Stimulated activated CD4-positive, alpha-beta T cell treated with anti-CD3 and anti-CD28 coated beads, TNF-alpha, amount 100 ng/mL, for 48 hours (primary cell): ENCODE measurements at regions not wholly inside any gene's neighbourhood (a gene's known extent, or its start where the extent isn't known, plus 50 kb on each side); places are given as distances from the start of the nearest gene placed in this dataset.

ENCODE experiments used
- DNase-seq, 3 donors: peaks; one replicate each; pipeline ENCODE4 v3.0.0-alpha.2; 2020; ENCODE audit warnings: low read depth in 3 of 3

DNA sequence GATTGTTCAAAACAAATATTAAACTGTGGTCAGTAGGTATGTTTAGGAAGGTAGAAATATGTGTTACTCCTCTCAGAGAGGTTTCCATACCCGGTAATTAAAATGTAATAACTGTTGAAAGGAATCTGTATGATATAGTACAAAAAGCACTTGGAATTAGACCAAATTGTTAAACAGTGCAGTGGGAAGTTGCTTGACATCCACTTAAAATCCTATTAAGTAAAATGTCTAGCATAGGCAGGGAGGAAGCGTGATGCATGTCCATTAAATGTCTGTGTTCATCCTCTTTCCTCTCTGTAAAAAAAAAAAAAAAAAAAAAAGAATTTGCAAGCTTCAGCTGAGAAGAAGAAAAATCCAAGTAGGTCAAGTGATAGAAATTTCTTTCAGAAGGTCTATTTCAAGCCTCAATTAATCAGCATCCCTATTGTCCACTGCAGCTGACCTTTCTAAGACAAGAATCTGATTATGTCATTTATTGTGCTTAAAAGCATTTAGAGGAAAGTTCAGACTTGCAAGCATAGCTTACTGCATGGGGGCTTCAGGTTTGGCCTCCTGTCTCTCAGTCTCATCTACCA, 265.6 kb upstream of the RGS6 start:
- DNase-seq: no peak

DNA sequence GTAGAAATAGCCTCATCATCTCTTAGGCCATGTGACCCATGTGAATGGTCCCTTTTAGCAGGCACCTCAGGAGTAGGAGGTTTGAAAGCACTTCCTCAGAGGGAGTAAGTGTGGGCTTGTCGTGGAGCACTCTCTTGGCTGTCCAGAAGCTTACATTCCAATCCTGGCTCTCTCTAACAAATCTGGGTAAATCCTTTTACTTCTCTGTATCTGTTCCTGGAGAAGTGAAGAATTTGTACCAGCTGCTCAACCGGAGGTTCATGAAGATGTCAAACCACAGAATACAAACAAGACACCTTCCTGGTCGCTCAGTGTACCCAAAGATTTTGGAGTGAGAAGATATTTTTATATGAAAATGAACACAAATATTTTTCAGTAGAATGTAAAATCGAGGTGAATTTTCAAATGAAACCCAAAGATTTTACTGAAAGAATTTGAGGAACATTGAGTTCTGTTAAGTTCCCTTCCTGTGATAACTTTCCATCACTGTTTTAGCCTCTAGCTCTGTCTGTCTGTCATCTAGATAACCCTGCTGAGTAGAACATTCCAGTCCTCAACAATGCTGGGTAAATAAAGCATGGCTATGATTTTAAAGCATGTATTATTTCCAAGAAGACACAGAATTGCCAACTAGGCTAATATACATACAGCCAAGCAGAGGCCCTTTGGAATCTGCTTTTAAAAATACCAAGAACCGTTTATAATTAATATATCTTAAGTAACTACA, 263.9 kb upstream of the RGS6 start:
- DNase-seq: no peak

DNA sequence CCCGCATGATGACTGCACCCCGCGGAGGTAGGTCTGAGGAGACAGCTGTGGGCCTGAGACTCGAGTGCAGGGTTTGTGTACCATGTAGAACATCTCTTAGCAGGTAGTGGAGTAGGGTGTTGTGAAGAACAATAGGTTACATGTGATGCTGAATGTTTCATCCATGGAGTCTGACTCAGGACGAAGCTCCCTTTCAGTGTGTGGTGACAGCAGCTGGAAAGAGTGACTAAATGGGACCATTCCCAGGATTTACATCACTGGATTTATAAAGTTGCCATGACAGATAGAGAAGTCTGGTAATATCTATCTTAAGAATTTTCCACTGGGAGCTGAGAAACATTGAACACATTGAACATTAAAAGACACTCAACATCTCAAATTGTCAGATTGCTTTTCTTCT, 259.6 kb upstream of the RGS6 start:
- DNase-seq: no peak

DNA sequence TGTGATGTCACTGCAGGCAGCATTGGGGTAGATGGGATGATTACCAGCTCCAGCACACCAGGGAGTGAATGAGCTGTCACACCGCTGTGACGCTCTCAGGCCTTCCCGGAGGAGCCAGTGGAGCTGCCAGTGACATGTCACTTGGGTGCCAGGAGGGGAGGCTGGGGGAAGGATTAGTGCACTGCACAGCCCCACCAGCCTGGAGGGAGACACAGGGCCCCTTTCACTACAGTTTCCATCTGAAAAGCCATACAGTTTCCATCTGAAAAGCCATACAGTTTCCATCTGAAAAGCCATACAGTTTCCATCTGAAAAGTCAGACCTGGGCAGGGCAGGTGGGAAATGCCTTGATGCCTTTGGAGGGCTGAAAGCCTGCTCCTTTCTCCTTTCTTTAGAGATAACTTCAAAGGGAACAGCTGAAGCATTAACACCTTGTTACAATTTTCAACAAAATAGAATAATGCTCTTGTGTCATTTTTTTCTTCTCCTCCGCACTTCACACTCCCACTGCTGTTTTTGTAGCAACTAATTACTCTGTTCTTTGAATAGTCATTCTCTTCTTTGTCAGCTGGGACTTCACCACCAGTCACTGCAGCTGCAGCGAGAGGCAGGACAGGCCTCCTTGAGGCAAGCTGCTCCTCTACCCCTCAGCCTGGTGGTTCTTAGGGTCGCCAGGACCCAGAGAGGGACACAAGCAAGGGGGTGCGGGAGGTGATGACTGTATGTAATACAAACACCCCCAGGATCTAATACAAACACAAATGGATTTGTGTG, 256.9 kb upstream of the RGS6 start:
- DNase-seq: no peak

DNA sequence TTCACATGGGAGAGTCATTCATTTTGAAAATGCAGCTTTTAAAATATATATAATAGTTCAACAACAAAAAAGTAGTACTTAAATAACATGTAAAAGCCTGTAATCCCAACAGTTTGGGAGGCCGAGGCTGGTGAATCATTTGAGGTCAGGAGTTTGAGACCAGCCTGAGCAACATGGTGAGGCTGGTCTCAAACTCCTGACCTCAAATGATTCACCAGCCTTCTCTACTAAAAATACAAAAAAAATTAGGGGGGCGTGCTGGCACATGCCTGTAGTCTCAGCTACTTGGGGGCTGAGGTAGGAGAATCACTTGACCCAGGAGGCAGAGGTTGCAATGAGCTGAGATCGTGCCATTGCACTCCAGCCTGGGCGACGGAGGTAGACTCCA, 256.3 kb upstream of the RGS6 start:
- DNase-seq: no peak

DNA sequence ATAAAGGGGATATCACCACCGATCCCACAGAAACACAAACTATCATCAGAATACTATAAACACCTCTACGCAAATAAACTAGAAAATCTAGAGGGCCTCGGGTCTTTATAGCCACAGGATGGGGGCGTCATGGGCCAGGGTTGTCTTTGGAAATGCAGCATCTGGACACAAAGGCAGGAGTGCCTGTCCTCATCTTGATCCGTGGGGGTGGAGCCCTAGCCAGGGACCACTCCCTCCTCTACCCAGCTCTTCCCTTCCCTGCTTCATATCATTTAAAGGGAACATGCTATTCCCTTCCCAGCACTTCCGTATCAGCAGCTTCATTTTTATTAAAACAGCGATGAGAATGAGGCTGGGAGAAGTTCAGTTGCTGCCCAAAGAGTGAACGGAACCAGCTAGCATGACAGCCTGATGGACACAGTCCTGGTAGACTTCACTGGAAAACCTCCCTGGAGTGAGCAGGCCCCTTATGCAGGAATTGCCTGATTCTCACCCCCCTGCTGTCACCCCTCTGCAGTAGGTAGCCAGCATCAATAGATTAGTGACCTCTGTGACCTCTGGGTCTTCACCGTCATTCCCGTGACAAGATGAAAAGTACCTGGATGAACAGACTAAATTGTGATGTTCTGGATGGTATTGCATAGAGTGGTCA, 251.4 kb upstream of the RGS6 start:
- DNase-seq: no peak

DNA sequence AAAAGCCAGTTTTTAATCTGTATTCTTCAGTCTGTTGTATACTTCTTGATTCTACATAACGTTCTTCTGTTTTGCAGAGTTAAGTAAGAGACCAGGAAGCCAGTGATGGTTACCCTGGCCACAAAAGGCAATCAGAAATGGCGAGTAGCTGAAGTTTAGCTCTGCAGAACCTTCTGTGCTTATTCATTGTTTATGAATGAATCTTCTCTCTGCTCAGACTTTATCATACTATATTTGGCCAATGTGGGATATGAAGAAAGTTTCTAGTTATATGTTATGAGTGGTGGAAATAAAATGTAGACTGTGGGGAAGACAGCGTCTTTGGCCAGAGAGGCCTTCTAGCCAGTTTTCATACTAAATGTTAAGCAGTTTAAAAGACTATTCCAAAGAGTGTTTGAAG, 249.9 kb upstream of the RGS6 start:
- no peak for DNase-seq

DNA sequence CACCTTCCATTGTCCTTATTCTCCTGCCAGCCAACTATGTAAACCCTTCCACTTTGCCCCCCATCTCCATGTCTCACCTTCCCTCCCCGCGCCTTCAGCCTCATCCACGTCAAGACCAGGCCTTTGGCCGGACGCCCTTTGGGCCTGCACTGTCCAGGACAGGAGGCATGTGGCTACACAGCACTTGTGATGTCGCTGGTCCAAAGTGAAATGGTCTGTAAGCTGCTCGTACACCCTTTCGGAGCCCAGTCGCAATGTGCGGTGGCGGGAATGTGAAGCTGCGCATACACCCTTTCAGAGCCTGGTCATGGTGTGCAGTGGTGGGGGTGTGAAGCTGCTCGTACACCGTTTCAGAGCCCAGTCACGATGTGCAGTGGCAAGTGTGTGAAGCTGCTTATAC, 247.9 kb upstream of the RGS6 start:
- DNase-seq: no peak

DNA sequence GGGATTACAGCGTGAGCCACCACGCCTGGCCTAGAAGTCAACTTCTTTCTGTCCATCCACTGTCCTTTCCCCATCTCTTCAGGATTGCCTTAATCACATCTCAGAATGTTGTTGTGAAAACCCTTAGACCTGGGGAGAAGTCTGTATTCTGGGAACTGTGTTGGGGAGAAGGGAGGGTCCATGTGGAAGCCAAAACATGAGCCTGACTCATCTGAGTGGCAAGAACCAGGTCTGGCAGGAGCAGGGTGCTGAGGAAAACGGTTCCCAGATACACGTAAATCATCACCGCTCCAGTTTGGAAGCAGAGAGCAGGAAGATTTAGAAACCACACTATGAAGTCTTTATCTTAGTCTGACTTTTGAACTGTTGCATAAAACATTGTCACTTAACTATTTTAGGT, 245.6 kb upstream of the RGS6 start:
- no peak for DNase-seq

DNA sequence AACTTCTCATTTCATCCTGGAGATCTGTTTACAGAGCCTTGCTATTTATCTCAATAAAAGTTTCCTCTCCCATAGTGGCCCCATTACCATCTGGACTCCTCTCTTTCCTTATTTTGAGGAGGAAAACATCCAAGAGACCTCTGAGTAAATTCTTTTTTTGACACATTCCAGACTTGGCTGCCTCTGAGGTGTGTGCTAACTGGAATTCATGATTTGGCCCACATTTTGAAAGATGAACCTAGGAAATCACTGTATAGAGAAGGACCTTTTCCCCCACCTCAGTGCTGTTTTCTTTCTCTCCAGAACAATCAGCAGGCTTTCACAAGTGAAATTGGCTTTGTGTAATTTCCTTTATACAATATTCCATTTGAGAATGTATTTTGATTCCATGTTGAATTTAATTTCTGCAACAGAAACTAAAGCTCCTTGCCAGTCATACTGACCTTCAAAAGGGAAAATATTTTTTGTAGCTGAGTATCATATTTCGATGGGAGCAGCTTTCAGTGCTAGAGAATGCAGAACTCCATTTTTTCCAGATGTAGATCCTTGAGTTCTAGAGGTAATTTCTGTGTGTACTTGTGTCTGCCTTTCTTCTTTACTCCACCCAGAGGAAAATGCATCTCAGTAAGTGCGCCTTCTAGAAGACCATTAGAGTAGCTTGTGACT, 244.9 kb upstream of the RGS6 start:
- no peak for DNase-seq

DNA sequence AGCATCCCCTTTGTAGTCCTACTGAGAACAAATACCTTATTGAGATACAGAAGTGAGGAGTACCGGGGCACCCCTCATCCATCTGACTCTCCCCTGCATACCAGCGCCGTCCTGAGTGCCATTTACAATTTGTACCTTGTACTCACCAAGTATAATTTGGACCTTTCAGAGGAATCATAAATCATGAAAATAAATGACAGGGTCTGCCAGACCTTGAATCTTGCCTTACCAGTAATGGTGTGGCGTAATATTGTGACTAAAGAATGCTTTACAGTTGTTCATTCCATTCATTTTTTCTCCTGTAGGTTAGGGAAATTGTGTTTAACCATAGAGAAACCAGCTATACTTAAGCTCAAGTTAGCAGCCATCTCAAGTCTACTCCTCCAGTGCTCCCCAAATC, 243.7 kb upstream of the RGS6 start:
- no peak for DNase-seq

DNA sequence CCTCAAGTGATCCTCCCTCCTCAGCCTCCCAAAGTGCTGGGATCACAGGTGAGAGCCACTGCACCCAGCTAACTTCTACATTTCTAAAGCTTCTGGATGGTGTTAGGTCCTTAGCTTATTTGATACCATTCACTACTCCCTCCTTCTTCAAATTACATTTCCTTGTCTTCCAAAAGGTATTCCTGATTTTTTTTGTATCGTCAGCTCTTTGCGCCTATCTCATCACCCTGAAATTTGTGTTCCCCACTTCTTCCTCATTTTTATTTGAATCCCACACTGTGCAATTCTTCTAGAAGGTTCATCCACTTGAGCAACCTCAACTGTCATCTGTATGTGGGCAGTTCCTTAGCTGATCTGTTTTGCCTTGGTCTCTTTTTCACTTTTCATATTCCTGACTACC, 241.8 kb upstream of the RGS6 start:
- no peak for DNase-seq

DNA sequence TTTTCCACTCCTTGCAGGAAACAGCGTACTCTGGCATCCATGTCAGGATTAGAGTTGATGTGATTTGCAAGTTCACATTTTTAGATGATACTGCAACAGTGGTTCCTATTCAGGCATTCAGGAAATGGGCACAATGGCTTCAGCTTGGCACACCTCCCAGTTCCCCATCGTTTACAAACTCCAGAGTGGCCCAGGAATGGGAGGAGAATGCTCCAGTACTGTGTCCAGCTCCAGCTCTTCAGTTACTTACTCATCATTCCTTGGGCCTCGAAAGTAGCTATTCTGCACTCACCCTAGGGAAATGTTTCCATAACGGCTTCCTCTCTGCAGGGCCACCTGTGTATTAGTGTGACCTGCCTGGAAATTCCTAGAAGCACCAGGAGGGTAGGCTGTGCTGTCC, 239.7 kb upstream of the RGS6 start:
- DNase-seq: no peak

DNA sequence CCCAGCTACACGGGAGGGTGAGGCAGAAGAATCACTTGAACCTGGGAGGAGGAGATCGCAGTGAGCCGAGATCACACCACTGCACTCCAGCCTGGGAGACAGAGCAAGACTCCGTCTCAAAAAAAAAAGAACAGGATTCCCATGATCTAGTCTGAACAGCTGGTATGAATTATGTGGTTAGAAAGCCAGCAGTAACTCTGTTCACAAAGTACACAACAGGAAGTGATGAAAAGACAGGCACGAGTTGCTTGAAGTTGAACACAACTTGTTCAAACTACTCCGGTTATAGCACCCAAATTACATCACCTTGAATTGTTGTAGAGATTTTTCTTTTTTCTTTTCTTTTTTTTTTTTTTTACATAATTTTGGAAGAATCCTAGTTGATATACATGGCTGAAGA, 238.8 kb upstream of the RGS6 start:
- DNase-seq: no peak

DNA sequence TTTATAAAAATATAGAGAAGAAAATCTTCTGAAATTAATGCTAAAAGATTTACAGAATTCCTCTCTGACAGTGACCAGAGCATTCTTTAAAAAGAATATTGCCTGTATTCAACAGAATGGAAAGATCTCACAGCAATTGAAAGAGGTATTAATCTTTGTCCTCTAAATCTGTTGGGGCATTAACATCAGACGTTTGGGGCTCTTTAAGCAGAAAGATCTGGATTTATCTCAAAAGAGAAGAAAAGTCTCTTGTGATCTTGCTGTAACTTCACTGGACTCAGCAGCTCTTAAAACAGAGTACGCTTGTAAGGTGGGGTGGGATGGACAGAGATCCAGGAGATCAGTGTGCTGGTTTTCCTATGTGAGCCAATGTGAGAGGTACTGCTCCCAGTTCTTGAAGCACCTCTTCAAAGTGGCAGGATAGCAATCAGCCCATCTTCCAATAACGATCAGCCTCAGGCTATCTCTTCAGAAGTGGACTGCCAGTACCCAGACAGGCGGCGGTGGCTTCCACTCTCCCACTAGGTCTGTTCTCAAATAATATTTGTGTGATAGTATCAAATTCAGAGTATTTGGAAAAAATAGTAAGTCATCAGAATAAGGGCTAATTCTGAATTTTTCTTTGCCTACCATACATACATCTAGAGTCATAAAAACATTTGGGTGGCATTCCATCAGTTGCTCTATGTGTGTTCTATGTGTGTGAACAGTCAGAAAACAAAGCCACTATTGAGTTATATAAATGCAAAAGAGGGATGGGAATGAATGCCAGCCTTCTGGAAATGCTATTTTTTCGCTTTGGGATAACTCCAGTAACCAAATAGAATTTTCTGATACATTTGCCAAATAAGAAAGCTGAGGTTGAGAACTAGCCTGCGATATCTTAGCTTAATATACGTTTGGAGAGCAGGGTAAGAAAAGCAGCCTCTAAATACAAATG, 237.4 kb upstream of the RGS6 start:
- no peak for DNase-seq

DNA sequence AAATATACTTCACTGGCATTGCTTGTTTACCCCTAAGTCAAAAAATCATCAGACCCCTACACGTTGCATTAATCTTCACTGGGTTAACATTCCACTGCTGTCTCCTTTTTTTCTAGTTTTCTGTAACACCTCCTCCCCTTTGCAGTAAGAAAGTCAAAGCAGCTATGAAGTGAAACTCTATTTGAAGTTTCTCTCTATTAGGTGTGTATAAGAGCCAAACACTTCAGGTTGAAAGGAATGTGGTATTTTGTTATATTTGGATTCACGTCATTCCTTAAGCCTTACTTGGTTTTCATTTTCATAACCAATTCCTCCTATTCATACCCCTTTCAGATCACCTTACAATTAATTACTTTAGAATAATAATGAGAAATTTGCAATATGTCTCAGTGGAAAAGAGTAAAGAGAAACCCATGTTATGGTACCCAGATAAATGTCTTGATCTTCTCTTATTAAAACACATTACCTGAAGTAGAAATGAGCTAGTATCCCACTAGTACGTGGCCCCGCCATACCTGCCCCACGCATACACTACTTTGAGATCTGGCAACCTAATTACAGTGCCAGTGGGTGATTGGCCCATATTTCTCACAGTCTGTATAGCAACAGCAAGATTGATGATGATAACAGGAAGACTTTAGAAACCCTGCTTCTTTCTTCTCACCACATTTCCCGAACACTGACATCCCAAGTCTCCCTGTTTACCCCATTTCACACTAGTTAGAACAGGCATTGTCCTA, 236.4 kb upstream of the RGS6 start:
- no peak for DNase-seq

DNA sequence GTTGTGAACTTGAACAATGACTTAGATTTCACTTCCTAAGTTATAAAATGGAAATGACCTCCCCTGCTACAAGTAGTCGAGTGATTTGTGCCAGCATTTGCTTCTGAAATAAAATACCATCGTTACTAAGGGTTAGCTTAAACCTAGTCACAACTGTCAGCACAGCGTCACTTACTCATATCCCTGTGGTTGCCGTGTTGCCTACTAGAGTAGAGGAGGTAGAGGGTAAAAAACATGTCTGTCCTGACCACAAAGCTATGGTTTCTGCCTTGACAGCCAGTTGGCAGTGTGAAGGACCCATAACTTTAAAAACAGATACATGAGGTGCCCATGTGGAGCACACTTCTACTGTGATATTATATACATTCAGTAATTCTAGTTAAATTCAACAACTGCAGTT, 234.2 kb upstream of the RGS6 start:
- DNase-seq: no peak

DNA sequence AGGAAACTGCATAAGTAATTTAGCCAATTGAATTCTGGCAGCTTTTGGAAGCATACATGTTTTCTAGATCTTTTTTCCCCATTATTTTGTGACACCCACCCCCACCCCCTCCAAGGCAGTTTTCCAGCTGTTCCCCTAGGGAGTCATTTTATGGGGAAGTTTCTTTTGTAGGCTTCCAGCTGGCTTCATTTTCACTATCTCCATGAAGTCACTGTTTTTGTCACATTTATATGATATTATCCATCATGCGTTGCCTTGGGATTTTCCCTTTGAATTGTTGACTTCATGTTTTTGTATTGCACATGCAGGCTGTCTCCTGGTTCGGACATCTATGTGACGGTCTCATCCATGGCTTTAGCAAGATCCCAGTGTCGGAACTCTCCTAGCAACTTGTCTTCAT, 233.6 kb upstream of the RGS6 start:
- no peak for DNase-seq

DNA sequence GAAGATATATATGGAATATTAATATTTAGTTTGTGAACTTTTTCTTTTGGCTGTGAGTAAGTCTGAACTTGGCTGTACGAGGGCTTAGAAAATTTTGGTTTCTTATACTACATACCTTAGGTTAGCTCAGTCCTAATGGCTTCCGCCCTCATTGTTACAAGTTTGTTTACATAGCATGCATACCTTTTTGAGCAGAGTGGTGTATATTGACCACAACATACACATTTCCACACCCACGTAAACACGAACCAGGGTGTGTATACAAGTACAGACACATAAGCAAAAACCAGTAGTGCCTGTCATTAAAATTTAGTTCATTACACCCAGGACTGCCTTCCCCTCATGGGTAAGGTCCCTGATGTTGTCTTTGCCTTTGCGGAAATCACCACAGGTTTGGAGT, 230.2 kb upstream of the RGS6 start:
- DNase-seq: no peak

DNA sequence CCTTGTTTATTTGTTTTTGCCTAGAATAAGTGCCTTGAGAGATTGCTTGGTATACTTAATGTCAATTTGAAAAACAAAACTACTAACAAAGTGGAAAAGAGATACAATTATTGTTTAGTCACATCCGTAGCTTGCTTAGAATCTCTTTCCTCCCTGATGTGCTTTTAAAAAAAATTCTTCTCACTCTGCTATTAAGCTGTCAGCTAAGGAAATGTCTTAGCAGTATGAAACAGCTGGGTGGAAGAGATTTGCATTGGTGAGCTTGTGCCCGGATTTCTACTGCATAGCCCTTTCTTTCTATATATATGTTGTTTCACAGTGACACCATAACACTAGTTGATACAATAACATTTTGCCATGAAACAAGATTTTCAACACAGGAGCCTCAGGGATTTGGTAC, 229.4 kb upstream of the RGS6 start:
- no peak for DNase-seq
